ENCODE measurements at regions not wholly inside any gene's neighbourhood (a gene's known extent, or its start where the extent isn't known, plus 50 kb on each side); places are given as distances from the start of the nearest gene placed in this dataset.

- no peak for TF ChIP-seq TCF7L2 (IDR thresholded peaks at IDR 0.05; ENCODE audit: low read depth, low read length)
- TF ChIP-seq CTCF (IDR thresholded peaks at IDR 0.05), result no peak
- no peak for TF ChIP-seq POLR2AphosphoS5 (IDR thresholded peaks at IDR 0.05; ENCODE audit: low read depth, low read length)
- no peak for TF ChIP-seq SIN3A (IDR thresholded peaks at IDR 0.05; ENCODE audit: borderline replicate concordance, insufficient read depth, low read depth, low read length)
- TF ChIP-seq, protein P1, sequence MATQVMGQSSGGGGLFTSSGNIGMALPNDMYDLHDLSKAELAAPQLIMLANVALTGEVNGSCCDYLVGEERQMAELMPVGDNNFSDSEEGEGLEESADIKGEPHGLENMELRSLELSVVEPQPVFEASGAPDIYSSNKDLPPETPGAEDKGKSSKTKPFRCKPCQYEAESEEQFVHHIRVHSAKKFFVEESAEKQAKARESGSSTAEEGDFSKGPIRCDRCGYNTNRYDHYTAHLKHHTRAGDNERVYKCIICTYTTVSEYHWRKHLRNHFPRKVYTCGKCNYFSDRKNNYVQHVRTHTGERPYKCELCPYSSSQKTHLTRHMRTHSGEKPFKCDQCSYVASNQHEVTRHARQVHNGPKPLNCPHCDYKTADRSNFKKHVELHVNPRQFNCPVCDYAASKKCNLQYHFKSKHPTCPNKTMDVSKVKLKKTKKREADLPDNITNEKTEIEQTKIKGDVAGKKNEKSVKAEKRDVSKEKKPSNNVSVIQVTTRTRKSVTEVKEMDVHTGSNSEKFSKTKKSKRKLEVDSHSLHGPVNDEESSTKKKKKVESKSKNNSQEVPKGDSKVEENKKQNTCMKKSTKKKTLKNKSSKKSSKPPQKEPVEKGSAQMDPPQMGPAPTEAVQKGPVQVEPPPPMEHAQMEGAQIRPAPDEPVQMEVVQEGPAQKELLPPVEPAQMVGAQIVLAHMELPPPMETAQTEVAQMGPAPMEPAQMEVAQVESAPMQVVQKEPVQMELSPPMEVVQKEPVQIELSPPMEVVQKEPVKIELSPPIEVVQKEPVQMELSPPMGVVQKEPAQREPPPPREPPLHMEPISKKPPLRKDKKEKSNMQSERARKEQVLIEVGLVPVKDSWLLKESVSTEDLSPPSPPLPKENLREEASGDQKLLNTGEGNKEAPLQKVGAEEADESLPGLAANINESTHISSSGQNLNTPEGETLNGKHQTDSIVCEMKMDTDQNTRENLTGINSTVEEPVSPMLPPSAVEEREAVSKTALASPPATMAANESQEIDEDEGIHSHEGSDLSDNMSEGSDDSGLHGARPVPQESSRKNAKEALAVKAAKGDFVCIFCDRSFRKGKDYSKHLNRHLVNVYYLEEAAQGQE (IDR thresholded peaks at IDR 0.05; ENCODE audit: insufficient read depth in 1 of 2, low read depth in 2 of 2, low read length in 1 of 2), result no peak
Measured at GRCh38 chr17:79305768-79306423, 231.3 kb downstream of the ENGASE start.
